Fibroblast of skin of scalp (primary cell): ENCODE measurements at regions not wholly inside any gene's neighbourhood (a gene's known extent, or its start where the extent isn't known, plus 50 kb on each side); places are given as distances from the start of the nearest gene placed in this dataset.
"Not testable (repeated sequence)": the region's sequence is repeated elsewhere in the genome, so short reads cannot be mapped to it uniquely, and the experiment has no call there.

Experiments
- DNase-seq: peaks from one replicate; pipeline ENCODE4 v3.0.0-alpha.2; 2013

DNA sequence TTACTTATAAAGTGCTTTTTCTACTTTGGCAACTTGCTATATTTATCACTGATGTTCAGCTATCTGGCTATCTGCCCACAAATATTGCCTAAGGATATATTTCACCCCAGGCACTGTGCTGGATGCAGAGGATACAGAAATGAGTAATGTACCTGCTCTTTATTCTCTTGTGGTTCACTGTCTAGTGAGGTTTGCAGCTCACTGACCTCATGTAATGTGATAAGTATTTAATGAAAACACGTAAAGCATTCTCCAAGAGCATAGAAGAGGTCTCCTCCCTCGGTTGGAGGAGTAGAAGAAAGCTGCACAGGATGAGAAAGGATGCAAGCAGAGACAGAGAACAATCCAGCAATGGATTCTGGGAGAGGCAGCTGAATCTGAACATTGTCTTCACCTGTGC is 610.7 kb downstream of the CBLN4 start:
- no peak for DNase-seq

GRCh38 chr20:55390791-55391190 is 614.5 kb downstream of the CBLN4 start:
- DNase-seq, result no peak

DNA sequence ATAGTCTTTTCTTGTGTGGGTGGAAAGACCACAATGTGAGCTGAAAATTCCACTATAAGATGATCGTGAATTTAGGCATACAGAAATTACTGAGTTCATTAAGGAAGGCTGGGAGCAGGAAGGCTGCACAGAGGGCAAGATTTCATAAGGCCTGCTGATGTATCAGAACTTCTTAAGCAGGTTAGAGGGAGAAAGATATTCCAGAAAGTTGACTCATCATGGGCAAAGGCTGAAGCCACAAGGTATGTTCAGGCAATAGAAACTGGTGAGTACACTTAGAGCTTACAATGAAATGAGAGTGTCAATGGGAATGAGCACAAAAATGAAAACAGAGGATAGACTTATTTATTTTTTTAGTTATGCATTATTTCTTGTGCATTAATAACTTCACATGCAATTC is 618.6 kb downstream of the CBLN4 start:
- DNase-seq, result no peak

DNA sequence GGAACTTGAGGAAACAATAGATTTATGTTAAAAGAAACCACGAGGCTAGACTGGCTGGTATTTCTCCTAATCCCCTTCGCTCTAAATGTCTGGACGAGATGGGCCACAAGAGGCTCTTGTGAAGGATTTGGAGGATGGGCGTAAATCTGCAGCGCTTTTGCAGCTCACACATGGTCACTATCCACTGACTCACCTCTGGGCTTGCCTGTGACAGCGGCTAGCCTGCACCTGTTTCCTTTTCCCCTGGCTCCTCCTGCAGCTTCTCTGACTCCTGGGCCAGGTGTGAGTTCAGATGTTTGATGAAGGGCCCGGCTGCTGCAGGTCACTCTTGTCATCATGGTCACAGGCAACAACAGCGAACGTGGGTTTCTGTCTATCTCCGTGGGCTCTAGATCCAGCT is 629.4 kb downstream of the CBLN4 start:
- no peak for DNase-seq

DNA sequence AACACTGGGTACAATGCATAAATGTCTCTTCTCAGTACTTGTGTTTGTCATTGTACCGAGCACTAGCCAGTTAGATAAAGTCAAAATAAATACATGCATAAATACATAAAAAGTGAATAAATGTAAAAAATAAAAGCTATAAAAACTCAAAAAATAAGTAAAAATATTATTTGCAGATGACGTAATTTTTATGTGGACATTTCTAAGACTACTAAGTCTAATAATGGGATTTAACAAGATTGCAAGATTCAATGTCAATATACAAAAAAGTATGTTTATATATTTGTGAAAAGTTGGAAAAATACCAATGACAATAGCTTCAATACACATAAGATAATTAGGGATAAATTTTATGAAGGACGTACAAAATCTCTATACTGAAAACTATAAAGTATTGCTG is 639.6 kb downstream of the CBLN4 start:
- no peak for DNase-seq

GRCh38 chr20:55360895-55361294 is 644.4 kb downstream of the CBLN4 start:
- no peak for DNase-seq

- DNase-seq, result no peak
Observed at GRCh38 chr20:55354720-55355119, 650.6 kb downstream of the CBLN4 start.

DNA sequence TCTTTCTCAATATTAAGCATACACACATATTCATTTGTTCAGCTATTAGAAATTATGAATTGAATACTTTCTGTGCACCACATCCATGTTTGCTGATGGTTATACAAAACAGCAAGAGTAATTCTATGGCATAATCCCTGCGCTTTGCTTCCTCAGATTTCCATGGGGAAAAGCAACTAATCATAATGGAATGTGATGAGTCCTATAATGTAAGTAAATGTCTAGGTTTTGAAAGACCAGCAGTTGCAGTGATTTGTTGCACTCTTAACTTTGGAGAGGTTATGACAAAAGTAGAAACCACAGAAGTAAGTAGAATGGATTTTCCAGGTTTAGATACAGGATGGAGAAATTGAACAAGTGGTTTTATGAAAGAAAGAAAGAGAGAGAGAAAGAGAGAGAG is 652.1 kb downstream of the CBLN4 start:
- DNase-seq, result peak; percentile 63

DNA sequence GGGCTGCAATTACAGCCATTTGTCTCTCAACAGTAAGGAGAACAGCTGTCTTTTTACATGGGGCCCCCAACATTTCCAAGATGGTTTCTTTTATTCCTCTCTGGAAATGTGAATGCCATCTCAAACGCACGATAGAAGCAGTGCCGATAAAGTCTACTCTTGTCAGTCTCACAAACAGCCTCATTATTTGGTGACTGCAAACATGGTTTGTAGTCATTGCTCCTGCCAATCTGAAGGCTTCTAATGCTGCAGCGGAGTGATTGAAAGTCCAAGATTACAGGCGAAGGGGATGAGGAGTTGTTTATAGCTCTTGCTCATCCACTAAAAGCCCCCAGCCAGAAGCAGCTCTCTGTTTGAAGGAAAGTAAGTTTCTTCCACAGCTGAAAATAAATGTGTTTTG is 657.1 kb downstream of the CBLN4 start:
- no peak for DNase-seq

GRCh38 chr20:55342822-55343221 is 662.5 kb downstream of the CBLN4 start:
- no peak for DNase-seq

- DNase-seq, result no peak
Observed at GRCh38 chr20:55333798-55334197, 671.5 kb downstream of the CBLN4 start.

DNA sequence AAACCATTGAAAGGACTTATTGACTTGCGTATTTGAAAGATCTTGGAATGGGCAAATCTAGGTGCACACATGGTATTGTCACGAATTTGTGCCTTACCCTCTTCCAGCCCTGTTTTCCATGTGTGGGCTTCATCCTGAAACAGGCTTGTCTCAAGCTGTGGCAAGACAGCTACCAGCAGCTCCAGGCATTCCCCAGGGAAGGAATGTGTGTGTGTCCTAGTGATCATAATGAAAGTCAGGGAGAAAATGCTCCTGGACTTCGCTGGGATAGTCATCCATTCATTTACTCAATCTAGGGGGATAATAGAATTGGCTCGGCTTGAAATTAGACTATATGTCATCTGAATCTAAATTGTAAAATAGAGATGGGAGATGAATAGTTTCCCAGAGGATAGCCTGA is 676.2 kb downstream of the CBLN4 start:
- no peak for DNase-seq

- no peak for DNase-seq
Observed at GRCh38 chr20:55322745-55323144, 682.6 kb downstream of the CBLN4 start.

DNA sequence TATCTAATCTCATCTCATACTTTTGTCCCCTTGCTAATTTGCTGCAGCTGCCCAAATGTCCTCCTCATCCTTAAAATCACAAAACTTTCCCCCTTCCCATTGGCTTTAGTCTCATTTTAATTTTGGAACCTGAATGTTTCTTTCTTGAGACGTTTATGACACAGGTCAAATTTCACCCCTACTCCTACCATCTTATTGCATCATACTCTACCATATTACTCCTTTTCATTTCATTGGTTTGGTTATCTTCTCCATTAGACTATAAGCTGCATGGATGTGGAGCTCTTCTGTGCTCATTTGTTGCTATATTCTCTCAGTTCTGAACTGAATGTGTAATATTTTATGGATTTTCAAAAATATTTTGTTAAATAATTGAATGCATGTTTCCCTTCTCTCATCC is 688.6 kb downstream of the CBLN4 start:
- no peak for DNase-seq

DNA sequence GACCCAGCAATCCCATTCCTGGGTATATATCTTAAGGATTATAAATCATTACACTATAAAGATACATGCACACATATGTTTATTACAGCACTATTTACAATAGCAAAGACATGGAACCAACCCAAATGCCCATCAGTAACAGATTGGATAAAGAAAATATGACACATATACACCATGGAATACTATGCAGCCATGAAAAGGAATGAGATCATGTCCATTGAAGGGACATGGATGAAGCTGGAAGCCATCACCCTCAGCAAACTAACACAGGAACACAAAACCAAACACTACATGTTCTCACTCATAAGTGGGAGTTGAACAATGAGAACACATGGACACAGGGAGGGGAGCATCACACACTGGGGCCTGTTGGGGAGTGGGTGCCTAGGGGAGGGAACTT is 694.5 kb downstream of the CBLN4 start:
- not testable (repeated sequence) for DNase-seq

DNA sequence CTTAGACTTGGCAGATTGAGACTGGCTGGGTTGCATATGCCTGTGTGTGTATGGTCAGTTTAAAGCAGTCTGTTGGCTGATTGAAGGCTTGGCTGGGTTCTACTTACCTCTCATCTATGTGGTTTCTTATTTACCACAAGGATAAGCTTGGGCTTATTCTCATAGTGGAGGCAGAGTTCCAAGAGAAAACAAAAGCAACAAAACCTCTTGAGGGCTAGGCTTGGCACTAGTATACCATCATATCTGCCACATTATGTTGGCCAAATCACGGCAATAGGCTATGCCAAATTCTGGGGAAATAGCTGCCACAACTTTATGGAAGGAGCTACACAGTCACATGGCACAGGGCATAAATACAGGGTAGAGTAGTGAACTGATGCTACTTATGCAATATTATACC is 714.1 kb downstream of the CBLN4 start:
- DNase-seq, result no peak

- no peak for DNase-seq
Observed at GRCh38 chr20:55283889-55284288, 721.4 kb downstream of the CBLN4 start.

- no peak for DNase-seq
Observed at GRCh38 chr20:55273149-55273548, 732.2 kb downstream of the CBLN4 start.

DNA sequence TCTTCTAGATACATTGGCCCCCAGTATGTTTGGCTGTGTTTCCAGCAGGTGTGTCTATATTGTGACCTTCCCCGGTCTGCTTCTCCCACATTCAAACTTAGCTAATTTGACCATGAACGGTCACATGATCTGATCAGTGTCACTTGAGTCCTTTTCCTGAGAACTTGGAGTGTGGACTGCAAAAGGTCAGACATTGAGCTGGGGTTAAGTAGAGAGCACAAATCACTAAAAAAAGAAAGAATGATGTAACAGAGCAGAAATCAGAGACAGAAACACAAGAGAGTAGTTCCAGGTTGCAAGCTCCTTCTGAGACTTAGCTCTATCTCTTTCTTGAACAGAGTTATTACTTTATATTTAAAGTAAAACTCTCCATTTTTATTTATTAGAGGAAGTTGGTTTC is 733.9 kb downstream of the CBLN4 start:
- no peak for DNase-seq

- DNase-seq, result peak; percentile 34
Observed at GRCh38 chr20:55269913-55270312, 735.4 kb downstream of the CBLN4 start.

DNA sequence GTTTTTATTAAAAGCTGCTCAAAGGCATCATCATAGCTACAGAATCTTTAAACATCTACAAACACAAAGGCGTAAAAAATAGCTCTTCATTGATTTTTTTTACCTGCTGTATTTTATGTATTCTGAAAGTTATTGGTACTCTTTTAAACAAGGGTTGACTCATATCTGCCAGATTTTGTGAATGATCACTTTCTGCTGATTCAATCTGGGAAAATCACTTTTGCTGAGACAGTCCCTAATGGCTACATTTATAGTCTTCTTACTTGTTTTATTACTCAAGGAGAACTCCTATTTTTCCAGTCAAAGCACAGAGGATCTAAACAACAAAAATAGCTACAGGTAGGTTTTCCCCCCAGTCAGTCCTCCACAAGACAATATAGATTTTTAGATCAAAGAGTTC is 739.0 kb downstream of the CBLN4 start:
- DNase-seq, result no peak

DNA sequence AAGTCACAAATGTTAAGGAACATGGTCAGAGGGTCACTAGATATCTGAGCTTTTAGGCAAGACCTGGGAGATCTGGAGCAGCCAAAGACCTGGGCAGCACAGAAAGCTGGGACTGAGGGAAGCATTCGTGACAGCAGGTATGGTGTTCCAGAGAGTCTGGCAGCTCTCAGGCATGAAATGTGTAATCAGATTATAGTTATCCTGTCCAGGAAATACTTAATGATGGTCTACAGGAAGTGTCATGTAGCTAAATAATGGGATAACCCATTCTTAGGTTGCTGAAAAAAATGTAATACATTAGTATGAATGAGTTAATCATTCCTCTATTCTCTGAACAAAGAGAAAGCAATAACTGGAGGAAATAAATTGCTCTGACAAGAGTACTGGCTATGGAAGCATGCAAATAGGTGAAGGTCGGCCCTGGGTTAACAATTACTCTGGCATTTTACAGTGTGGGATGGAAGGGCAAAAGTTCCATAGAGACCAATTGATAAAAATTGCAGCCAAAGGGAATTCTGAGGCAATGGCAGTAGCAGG is 740.5 kb downstream of the CBLN4 start:
- DNase-seq, result no peak

DNA sequence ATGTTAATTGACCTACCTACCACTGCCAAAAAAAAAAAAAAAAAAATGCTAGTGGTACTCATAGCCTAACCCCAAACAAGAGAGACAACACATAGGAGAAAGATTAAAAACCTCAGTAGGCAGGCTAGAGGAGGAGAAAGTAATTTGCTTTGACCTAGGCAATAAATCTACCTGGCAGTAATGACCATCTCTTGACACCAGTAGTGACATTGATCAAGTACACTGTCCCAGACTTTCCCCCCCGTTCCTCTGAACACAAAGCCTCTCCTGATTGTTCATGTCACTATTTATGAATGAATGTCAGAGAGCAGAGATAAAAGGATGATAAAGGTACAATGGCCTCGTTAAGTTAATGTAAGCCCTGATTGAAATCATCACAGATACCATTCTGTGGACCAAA is 746.8 kb downstream of the CBLN4 start:
- DNase-seq, result no peak

DNA sequence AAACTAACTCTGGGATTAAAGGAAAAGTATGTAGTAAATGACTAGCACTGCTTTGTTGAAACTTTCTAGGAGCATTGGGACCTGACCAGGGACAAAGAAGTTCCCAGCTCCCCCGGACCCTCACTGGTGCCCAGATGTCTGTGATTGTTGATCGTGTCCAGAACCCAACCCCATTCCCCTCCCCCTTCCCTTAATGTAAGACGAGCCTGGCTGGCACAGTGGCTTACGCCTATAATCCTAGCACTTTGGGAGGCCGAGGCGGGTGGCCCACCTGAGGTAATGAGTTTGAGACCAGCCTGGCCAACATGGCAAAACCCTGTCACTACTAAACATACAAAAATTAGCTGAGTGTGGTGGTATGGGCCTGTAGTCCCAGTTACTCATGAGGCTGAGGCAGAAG is 750.3 kb downstream of the CBLN4 start:
- no peak for DNase-seq

GRCh38 chr20:55253781-55254180 is 751.5 kb downstream of the CBLN4 start:
- peak; percentile 44 for DNase-seq

- no peak for DNase-seq
Observed at GRCh38 chr20:55252521-55252920, 752.8 kb downstream of the CBLN4 start.
